Gastrocnemius medialis (tissue), 4 donors: ENCODE measurements at regions not wholly inside any gene's neighbourhood (a gene's known extent, or its start where the extent isn't known, plus 50 kb on each side); places are given as distances from the start of the nearest gene placed in this dataset.

Experiments
- ATAC-seq, 2 donors: fragments of 150-250 bp; one replicate each; pipeline ENCODE4 v1.9.1; 2016
- DNase-seq, 2 donors: peaks; one replicate each; pipeline ENCODE4 v3.0.0-alpha.2; 2019
- H3K27ac ChIP-seq, 4 donors: fragments of 200-600 bp; sonication (generic); 1 replicate in 1 of 4; 2 replicates in 3 of 4; pipeline ENCODE4 v1.5.1; 2016 to 2018; ENCODE audit warnings: mild to moderate bottlenecking in 2 of 4, moderate library complexity in 1 of 4
- H3K27me3 ChIP-seq, 3 donors: fragments of 200-600 bp; sonication (generic) in 2 of 3; 1 replicate in 1 of 3; 2 replicates in 2 of 3; pipeline versions ENCODE4 v1.5.1 to v1.6.0; 2016 to 2019; ENCODE audit warnings: mild to moderate bottlenecking in 1 of 3, moderate library complexity in 1 of 3
- H3K36me3 ChIP-seq, 2 donors: fragments of 200-600 bp; sonication (generic) in 1 of 2; one replicate each; pipeline ENCODE4 v1.5.1; 2017 to 2018
- H3K4me1 ChIP-seq, 2 donors: fragments of 200-600 bp; sonication (generic) in 1 of 2; one replicate each; pipeline ENCODE4 v1.5.1; 2016 to 2017; ENCODE audit warnings: mild to moderate bottlenecking in 2 of 2
- H3K4me3 ChIP-seq, 4 donors: fragments of 200-600 bp; sonication (generic) in 3 of 4; 1 replicate in 1 of 4; 2 replicates in 3 of 4; pipeline ENCODE4 v1.5.1; 2016 to 2019; ENCODE audit warnings: mild to moderate bottlenecking in 2 of 4
- H3K9me3 ChIP-seq, 3 donors: fragments of 200-600 bp; sonication (generic) in 2 of 3; 1 replicate in 1 of 3; 2 replicates in 2 of 3; pipeline ENCODE4 v1.5.1; 2016 to 2019
- CTCF ChIP-seq, 5 experiments: fragments of 450-650 bp in 3 of 5; fragments of 200-600 bp in 2 of 5; sonication (generic) in 2 of 5; IDR thresholded peaks in 4 of 5; conservative IDR thresholded peaks in 1 of 5; 1 replicate in 4 of 5; 2 replicates in 1 of 5; pipeline ENCODE4 v1.5.1; 2016 to 2019; ENCODE audit warnings: antibody characterized with exemption in 5 of 5, mild to moderate bottlenecking in 3 of 5, moderate library complexity in 3 of 5
- POLR2A ChIP-seq, 2 donors: fragments of 450-650 bp; IDR thresholded peaks; one replicate each; pipeline ENCODE4 v1.6.1; 2017; ENCODE audit warnings: antibody characterized with exemption in 2 of 2, mild to moderate bottlenecking in 2 of 2, moderate library complexity in 2 of 2
- in situ Hi-C, 4 donors: fragments of 200-750 bp; cut with MboI; loops; one replicate each; pipeline versions ENCODE4 v1.15.0 to v1.8.0; 2017; ENCODE audit warnings: low sequenced_read_pairs in 4 of 4
- intact Hi-C: fragments of 100-400 bp; cut with DNase I; formaldehyde crosslinking; loops from one replicate; pipeline ENCODE4 v1.15.1; 2023; ENCODE audit warnings: low total_unique reads

GRCh38 chr6:82602776-82603175, 239.2 kb downstream of the TPBG start:
- ATAC-seq (no peak), DNase-seq (no peak)
- intact Hi-C loops (no loop called here), in situ Hi-C loops (no loop called here)
- no peaks in the 10 kb centered on the region for H3K36me3 ChIP-seq
- no peak overlapping the region for H3K27ac ChIP-seq
- no peak overlapping the region for H3K4me3 ChIP-seq
- H3K27me3 ChIP-seq: no peaks in the 10 kb centered on the region
- H3K9me3 ChIP-seq: no peaks in the 10 kb centered on the region
- TF ChIP-seq CTCF (IDR thresholded peaks at IDR 0.05 in 4 of 5, conservative IDR thresholded peaks at IDR 0.05 in 1 of 5): no peak
- TF ChIP-seq POLR2A (IDR thresholded peaks at IDR 0.05): no peak
- no peaks in the 10 kb centered on the region for H3K4me1 ChIP-seq

GRCh38 chr6:82603871-82604270, 240.3 kb downstream of the TPBG start:
- no peaks in the 10 kb centered on the region for H3K36me3 ChIP-seq
- in situ Hi-C loops: no loop called here
- no peaks in the 10 kb centered on the region for H3K4me1 ChIP-seq
- DNase-seq (no peak), ATAC-seq (no peak)
- no peak overlapping the region for H3K27ac ChIP-seq
- no peaks in the 10 kb centered on the region for H3K9me3 ChIP-seq
- H3K27me3 ChIP-seq: no peaks in the 10 kb centered on the region
- no peak overlapping the region for H3K4me3 ChIP-seq
- no peak for TF ChIP-seq POLR2A (IDR thresholded peaks at IDR 0.05)
- no peak for TF ChIP-seq CTCF (IDR thresholded peaks at IDR 0.05 in 4 of 5, conservative IDR thresholded peaks at IDR 0.05 in 1 of 5)
- intact Hi-C loops: no loop called here

DNA sequence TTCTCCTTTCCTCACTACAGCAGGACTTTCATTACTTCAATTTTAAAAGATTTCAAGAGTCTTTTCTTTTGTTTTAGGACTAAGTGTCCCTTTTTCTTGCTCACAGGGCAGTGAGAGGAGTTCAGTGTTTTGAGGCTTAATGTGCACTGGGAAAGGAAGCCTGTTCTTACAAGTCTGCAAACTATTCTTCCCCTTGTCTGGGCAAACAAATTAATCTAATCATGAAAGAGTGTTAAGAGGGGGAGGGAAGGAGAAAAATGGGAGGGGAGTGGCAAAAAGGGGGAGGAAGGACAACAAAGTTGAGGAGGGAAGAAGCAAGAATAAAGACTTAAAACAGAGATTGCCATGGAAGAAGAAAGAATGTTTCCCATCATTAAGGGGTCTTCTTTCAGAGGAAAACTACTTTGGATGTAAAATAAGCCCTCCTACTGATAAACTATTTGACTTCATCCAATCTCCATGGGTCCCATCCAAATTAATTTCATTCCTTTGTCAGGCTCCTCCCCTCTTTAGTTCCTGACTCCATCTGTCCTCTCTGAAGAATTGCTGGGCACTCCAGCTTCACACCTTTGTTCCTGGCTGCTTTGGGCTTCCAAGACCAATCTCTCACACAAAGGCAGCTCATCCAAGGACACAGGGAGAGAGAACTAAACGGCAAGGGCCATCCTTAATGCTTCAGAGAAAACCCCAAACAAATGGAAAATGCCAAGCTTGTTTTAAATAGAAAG, 244.5 kb downstream of the TPBG start:
- DNase-seq (no peak), ATAC-seq (no peak)
- H3K9me3 ChIP-seq: no peaks in the 10 kb centered on the region
- H3K27ac ChIP-seq: no peak overlapping the region
- intact Hi-C loops: no loop called here
- H3K4me1 ChIP-seq: no peaks in the 10 kb centered on the region
- H3K36me3 ChIP-seq: no peaks in the 10 kb centered on the region
- no peaks in the 10 kb centered on the region for H3K27me3 ChIP-seq
- no peak overlapping the region for H3K4me3 ChIP-seq
- TF ChIP-seq POLR2A (IDR thresholded peaks at IDR 0.05) (no peak), CTCF (IDR thresholded peaks at IDR 0.05 in 4 of 5, conservative IDR thresholded peaks at IDR 0.05 in 1 of 5) (no peak)
- in situ Hi-C loops: no loop called here

DNA sequence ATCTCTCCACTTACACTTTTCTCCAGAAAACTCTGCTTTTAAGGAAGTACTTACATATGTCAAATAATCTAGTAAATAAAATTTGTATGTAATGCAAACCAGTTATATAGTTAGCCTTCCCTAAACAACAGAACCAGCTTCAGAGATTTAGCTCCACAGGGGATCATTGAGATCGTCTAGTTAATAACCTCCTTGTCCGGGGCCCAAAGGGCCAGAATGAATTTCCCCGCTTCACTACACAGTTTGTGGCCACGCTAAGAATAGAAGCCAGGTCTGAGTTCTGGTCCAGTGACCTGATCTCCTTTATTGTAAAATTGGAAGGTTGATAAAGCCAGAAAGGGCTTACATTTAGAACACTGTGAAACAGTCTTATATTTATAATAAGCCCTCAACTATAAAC, 245.2 kb downstream of the TPBG start:
- Histone ChIP-seq H3K27ac (no peak overlapping the region), H3K36me3 (no peaks in the 10 kb centered on the region), H3K9me3 (no peaks in the 10 kb centered on the region), H3K4me3 (no peak overlapping the region), H3K4me1 (no peaks in the 10 kb centered on the region), H3K27me3 (no peaks in the 10 kb centered on the region)
- DNase-seq (no peak), ATAC-seq (no peak)
- in situ Hi-C loops (no loop called here), intact Hi-C loops (no loop called here)
- no peak for TF ChIP-seq POLR2A (IDR thresholded peaks at IDR 0.05)
- TF ChIP-seq CTCF (IDR thresholded peaks at IDR 0.05 in 4 of 5, conservative IDR thresholded peaks at IDR 0.05 in 1 of 5): no peak

DNA sequence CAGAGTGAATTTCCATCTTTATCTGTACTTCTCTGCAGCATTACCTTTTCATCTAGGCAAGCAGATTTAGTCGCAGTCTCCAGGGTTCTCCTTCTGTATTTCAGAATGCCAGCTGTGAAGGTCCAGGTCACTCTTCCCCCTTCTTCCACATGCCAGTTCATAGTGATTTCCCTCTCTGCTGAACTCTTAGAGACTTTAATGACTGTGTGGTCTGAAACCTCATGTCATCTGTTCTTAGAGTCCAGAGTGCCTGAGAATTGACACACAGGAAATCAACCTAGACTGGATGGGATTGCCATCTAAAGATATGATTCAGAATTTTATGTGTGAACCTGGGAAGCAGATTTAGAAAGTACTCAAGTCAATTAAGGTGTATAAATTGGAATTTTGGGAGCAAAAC, 248.1 kb downstream of the TPBG start:
- H3K9me3 ChIP-seq: no peaks in the 10 kb centered on the region
- no peak for ATAC-seq
- no peaks in the 10 kb centered on the region for H3K27me3 ChIP-seq
- no peaks in the 10 kb centered on the region for H3K4me1 ChIP-seq
- no peak for TF ChIP-seq CTCF (IDR thresholded peaks at IDR 0.05 in 4 of 5, conservative IDR thresholded peaks at IDR 0.05 in 1 of 5)
- TF ChIP-seq POLR2A (IDR thresholded peaks at IDR 0.05): no peak
- H3K27ac ChIP-seq: no peak overlapping the region
- intact Hi-C loops: no loop called here
- H3K4me3 ChIP-seq: no peak overlapping the region
- H3K36me3 ChIP-seq: no peaks in the 10 kb centered on the region
- in situ Hi-C loops: no loop called here
- no peak for DNase-seq
